Tibial nerve (tissue), 4 donors: ENCODE measurements at regions not wholly inside any gene's neighbourhood (a gene's known extent, or its start where the extent isn't known, plus 50 kb on each side); places are given as distances from the start of the nearest gene placed in this dataset.

Experiments
- EP300 ChIP-seq, 2 donors: sonication (generic); formaldehyde crosslinking; IDR thresholded peaks; one replicate each; pipeline ENCODE4 v1.6.1; 2017; ENCODE audit warnings: antibody characterized with exemption in 2 of 2, mild to moderate bottlenecking in 1 of 2
- TF ChIP-seq, protein P1 (sequence below), 5 experiments: fragments of 200-600 bp in 3 of 5; fragments of 450-650 bp in 2 of 5; sonication (generic) in 3 of 5; IDR thresholded peaks; one replicate each; pipeline ENCODE4 v1.5.1; 2016 to 2019; ENCODE audit warnings: antibody characterized with exemption in 5 of 5, mild to moderate bottlenecking in 3 of 5, moderate library complexity in 2 of 5

- TF ChIP-seq, protein P1, sequence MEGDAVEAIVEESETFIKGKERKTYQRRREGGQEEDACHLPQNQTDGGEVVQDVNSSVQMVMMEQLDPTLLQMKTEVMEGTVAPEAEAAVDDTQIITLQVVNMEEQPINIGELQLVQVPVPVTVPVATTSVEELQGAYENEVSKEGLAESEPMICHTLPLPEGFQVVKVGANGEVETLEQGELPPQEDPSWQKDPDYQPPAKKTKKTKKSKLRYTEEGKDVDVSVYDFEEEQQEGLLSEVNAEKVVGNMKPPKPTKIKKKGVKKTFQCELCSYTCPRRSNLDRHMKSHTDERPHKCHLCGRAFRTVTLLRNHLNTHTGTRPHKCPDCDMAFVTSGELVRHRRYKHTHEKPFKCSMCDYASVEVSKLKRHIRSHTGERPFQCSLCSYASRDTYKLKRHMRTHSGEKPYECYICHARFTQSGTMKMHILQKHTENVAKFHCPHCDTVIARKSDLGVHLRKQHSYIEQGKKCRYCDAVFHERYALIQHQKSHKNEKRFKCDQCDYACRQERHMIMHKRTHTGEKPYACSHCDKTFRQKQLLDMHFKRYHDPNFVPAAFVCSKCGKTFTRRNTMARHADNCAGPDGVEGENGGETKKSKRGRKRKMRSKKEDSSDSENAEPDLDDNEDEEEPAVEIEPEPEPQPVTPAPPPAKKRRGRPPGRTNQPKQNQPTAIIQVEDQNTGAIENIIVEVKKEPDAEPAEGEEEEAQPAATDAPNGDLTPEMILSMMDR (IDR thresholded peaks at IDR 0.05): no peak
- TF ChIP-seq EP300 (IDR thresholded peaks at IDR 0.05): no peak
Observed at GRCh38 chr11:111018566-111018965, 227.0 kb upstream of the POU2AF2 start.
